MM.1S (cell line): ENCODE measurements at regions not wholly inside any gene's neighbourhood (a gene's known extent, or its start where the extent isn't known, plus 50 kb on each side); places are given as distances from the start of the nearest gene placed in this dataset.

Source experiments
- DNase-seq: peaks from one replicate; pipeline ENCODE4 v3.0.0-alpha.2; 2015
- H2AFZ ChIP-seq: fragments of 300-600 bp; sonication (generic); 2 replicates; pipeline ENCODE4 v1.6.0; 2016; ENCODE audit warnings: antibody characterized with exemption, low read length
- H3F3A ChIP-seq: fragments of 300-600 bp; sonication (generic); 2 replicates; pipeline ENCODE4 v1.6.1; 2016; ENCODE audit warnings: mild to moderate bottlenecking, antibody characterized with exemption, low read length, moderate library complexity, mixed read lengths; ENCODE audit not compliant: insufficient read depth
- H3K27ac ChIP-seq: fragments of 300-600 bp; sonication (generic); 2 replicates; pipeline ENCODE4 v1.5.1; 2016; ENCODE audit warnings: mild to moderate bottlenecking, low read length
- H3K27me3 ChIP-seq: fragments of 300-600 bp; sonication (generic); replicated peaks from 2 replicates; pipeline ENCODE4 v1.6.0; 2016; ENCODE audit warnings: low read length; ENCODE audit not compliant: insufficient read depth
- H3K36me3 ChIP-seq: fragments of 300-600 bp; sonication (generic); replicated peaks from 2 replicates; pipeline ENCODE4 v1.6.1; 2016; ENCODE audit warnings: mild to moderate bottlenecking, low read length, mixed read lengths; ENCODE audit not compliant: insufficient read depth
- H3K4me1 ChIP-seq: fragments of 300-600 bp; sonication (generic); 2 replicates; pipeline ENCODE4 v1.6.1; 2016; ENCODE audit warnings: low read length, mixed read lengths
- H3K4me2 ChIP-seq: fragments of 300-600 bp; sonication (generic); 2 replicates; pipeline ENCODE4 v1.6.0; 2016; ENCODE audit warnings: low read depth, low read length
- H3K4me3 ChIP-seq: fragments of 300-600 bp; sonication (generic); 2 replicates; pipeline ENCODE4 v1.5.1; 2016; ENCODE audit warnings: low read length, mixed read lengths
- H3K79me2 ChIP-seq: fragments of 300-600 bp; sonication (generic); 2 replicates; pipeline ENCODE4 v1.6.1; 2016; ENCODE audit warnings: mixed run types, low read length, mixed read lengths
- H3K9ac ChIP-seq: fragments of 300-600 bp; sonication (generic); 2 replicates; pipeline ENCODE4 v1.6.1; 2016; ENCODE audit warnings: low read length, mixed read lengths
- H3K9me2 ChIP-seq: fragments of 300-600 bp; sonication (generic); replicated peaks from 2 replicates; pipeline ENCODE4 v1.6.1; 2016; ENCODE audit warnings: mild to moderate bottlenecking, low read length, mixed read lengths; ENCODE audit not compliant: insufficient read depth
- H3K9me3 ChIP-seq: fragments of 300-600 bp; sonication (generic); replicated peaks from 2 replicates; pipeline ENCODE4 v1.6.1; 2016; ENCODE audit warnings: mild to moderate bottlenecking, low read length, mixed read lengths; ENCODE audit not compliant: insufficient read depth
- H4K20me1 ChIP-seq: fragments of 300-600 bp; sonication (generic); 2 replicates; pipeline ENCODE4 v1.6.1; 2016; ENCODE audit warnings: mild to moderate bottlenecking, low read length, moderate library complexity, mixed read lengths; ENCODE audit not compliant: insufficient read depth
- EZH2 ChIP-seq: fragments of 300-600 bp; sonication (generic); optimal IDR thresholded peaks from 2 replicates; pipeline ENCODE3; 2017; ENCODE audit warnings: low read depth, mild to moderate bottlenecking, antibody characterized with exemption, low read length, mixed read lengths
- EZH2phosphoT487 ChIP-seq: fragments of 300-600 bp; sonication (generic); IDR thresholded peaks from 2 replicates; pipeline ENCODE4 v1.6.1; 2018; ENCODE audit warnings: antibody characterized with exemption, low read length
- TF ChIP-seq, protein P1 (sequence below): fragments of 300-600 bp; sonication (generic); IDR thresholded peaks from 2 replicates; pipeline ENCODE4 v1.5.1; 2016; ENCODE audit warnings: antibody characterized with exemption, low read length, mixed read lengths

DNA sequence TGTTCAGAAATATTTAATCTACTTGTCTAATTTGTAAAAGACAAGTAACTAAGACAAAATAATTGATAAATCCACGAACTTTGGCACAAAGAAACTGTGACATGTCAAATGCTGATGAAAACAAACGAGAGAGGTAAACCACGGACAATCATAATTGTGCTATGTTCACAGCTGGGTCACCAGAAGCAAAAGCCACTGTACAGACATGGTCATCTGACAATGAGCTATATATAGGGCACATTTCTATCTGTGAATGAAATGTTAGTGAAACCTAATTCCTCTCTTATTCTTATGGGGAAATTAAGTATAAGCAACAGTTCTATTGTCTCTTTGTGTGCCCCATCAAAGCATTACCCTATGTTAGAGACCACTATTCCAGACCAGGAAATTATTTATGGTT lies 444.0 kb upstream of the TRAM1L1 start:
- Histone ChIP-seq H3K4me1 (no peaks in the 10 kb centered on the region), H3K4me2 (peak overlapping the region; percentile 53; the same call in 1 of the 2 replicates), H3K9ac (no peak overlapping the region), H3K4me3 (peak overlapping the region; percentile 30; the same call in 1 of the 2 replicates), H4K20me1 (no peaks in the 10 kb centered on the region), H3F3A (no peaks in the 10 kb centered on the region), H3K9me3 (no peaks in the 10 kb centered on the region), H3K27ac (no peak overlapping the region), H3K36me3 (no peaks in the 10 kb centered on the region), H3K79me2 (no peaks in the 10 kb centered on the region), H3K27me3 (no peaks in the 10 kb centered on the region), H2AFZ (0 out of 2 replicates have a peak overlapping the region, but pooled peaks have one; percentile 33), H3K9me2 (no peaks in the 10 kb centered on the region)
- TF ChIP-seq EZH2phosphoT487 (no peak), EZH2 (no peak)
- TF ChIP-seq, protein P1, sequence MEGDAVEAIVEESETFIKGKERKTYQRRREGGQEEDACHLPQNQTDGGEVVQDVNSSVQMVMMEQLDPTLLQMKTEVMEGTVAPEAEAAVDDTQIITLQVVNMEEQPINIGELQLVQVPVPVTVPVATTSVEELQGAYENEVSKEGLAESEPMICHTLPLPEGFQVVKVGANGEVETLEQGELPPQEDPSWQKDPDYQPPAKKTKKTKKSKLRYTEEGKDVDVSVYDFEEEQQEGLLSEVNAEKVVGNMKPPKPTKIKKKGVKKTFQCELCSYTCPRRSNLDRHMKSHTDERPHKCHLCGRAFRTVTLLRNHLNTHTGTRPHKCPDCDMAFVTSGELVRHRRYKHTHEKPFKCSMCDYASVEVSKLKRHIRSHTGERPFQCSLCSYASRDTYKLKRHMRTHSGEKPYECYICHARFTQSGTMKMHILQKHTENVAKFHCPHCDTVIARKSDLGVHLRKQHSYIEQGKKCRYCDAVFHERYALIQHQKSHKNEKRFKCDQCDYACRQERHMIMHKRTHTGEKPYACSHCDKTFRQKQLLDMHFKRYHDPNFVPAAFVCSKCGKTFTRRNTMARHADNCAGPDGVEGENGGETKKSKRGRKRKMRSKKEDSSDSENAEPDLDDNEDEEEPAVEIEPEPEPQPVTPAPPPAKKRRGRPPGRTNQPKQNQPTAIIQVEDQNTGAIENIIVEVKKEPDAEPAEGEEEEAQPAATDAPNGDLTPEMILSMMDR = no peak
- DNase-seq = peak; percentile 48

- Histone ChIP-seq H3K9me2 (no peaks in the 10 kb centered on the region), H3K27ac (no peak overlapping the region), H3K36me3 (no peaks in the 10 kb centered on the region), H4K20me1 (no peaks in the 10 kb centered on the region), H3K9ac (no peak overlapping the region), H3K9me3 (no peaks in the 10 kb centered on the region), H2AFZ (no peak overlapping the region), H3K4me3 (no peak overlapping the region), H3K79me2 (no peaks in the 10 kb centered on the region), H3K4me2 (no peak overlapping the region), H3K4me1 (no peaks in the 10 kb centered on the region), H3K27me3 (no peaks in the 10 kb centered on the region), H3F3A (no peaks in the 10 kb centered on the region)
- DNase-seq = no peak
- TF ChIP-seq EZH2 (no peak), EZH2phosphoT487 (no peak)
- TF ChIP-seq, protein P1 = no peak
These were observed 448.1 kb upstream of the TRAM1L1 start for GRCh38 chr4:117533501-117533900.

DNA sequence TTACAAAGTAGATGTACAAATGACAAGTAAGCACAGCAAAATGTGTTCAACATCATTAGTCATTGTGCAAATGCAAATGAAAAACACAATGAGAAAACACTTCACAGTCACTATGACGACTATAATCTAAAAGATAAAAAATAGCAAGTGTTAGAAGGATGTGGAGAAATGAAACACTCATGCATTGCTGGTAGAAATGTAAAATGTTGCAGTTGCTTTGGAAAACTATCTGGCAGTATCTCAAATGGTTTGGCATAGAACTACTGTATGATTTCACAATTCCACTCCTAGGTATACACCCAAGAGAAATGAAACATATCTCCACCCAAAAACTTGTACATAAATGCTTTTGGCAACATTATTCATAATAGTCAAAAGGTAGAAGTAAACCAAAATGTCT lies 459.7 kb upstream of the TRAM1L1 start:
- Histone ChIP-seq H3F3A (no peaks in the 10 kb centered on the region), H3K9ac (no peak overlapping the region), H3K9me2 (no peaks in the 10 kb centered on the region), H3K27me3 (no peaks in the 10 kb centered on the region), H3K36me3 (no peaks in the 10 kb centered on the region), H3K4me1 (no peaks in the 10 kb centered on the region), H3K79me2 (no peaks in the 10 kb centered on the region), H4K20me1 (no peaks in the 10 kb centered on the region), H3K9me3 (no peaks in the 10 kb centered on the region), H3K4me2 (no peak overlapping the region), H3K27ac (no peak overlapping the region), H2AFZ (no peak overlapping the region), H3K4me3 (no peak overlapping the region)
- TF ChIP-seq EZH2 = no peak
- TF ChIP-seq, protein P1 = no peak
- no peak for TF ChIP-seq EZH2phosphoT487
- DNase-seq = no peak

- no peaks in the 10 kb centered on the region for H4K20me1 ChIP-seq
- H3K4me3 ChIP-seq = no peak overlapping the region
- H3K9me3 ChIP-seq = no peaks in the 10 kb centered on the region
- no peak overlapping the region for H2AFZ ChIP-seq
- no peak overlapping the region for H3K9ac ChIP-seq
- H3K36me3 ChIP-seq = no peaks in the 10 kb centered on the region
- H3K79me2 ChIP-seq = no peaks in the 10 kb centered on the region
- no peaks in the 10 kb centered on the region for H3K27me3 ChIP-seq
- no peak overlapping the region for H3K27ac ChIP-seq
- DNase-seq = no peak
- H3F3A ChIP-seq = no peaks in the 10 kb centered on the region
- no peak for TF ChIP-seq EZH2phosphoT487
- TF ChIP-seq EZH2 = no peak
- TF ChIP-seq, protein P1 = no peak
- no peak overlapping the region for H3K4me2 ChIP-seq
- H3K4me1 ChIP-seq = no peaks in the 10 kb centered on the region
- H3K9me2 ChIP-seq = no peaks in the 10 kb centered on the region
These were observed 464.1 kb upstream of the TRAM1L1 start for GRCh38 chr4:117549524-117549923.
